ENCODE measurements at regions not wholly inside any gene's neighbourhood (a gene's known extent, or its start where the extent isn't known, plus 50 kb on each side); places are given as distances from the start of the nearest gene placed in this dataset.
"Not testable (repeated sequence)": the region's sequence is repeated elsewhere in the genome, so short reads cannot be mapped to it uniquely, and the experiment has no call there.

- H3K27me3 Mint-ChIP-seq (ENCODE audit: unreplicated experiment), result no peaks in the 10 kb centered on the region
- H3K36me3 Mint-ChIP-seq (ENCODE audit: low read depth, unreplicated experiment), result peaks cover 8% of the 10 kb centered on the region
- TF ChIP-seq CTCF (IDR thresholded peaks at IDR 0.05; ENCODE audit: unreplicated experiment), result no peak
- no peak overlapping the region for H3K4me3 Mint-ChIP-seq (ENCODE audit: unreplicated experiment)
- no peaks in the 10 kb centered on the region for H3K9me3 Mint-ChIP-seq (ENCODE audit: unreplicated experiment)
- no peak for DNase-seq (ENCODE audit: low spot score)
- H3K27ac Mint-ChIP-seq (ENCODE audit: unreplicated experiment), result no peak overlapping the region
- peaks cover 2% of the 10 kb centered on the region for H3K4me1 Mint-ChIP-seq (ENCODE audit: unreplicated experiment)
Observed at GRCh38 chr6:34646714-34647113, 49.9 kb downstream of the ILRUN start.

GRCh38 chr6:34645627-34646026 lies 50.9 kb downstream of the ILRUN start:
- Mint-ChIP-seq H3K9me3 (ENCODE audit: unreplicated experiment) (no peaks in the 10 kb centered on the region), H3K4me1 (ENCODE audit: unreplicated experiment) (peaks cover 2% of the 10 kb centered on the region), H3K27me3 (ENCODE audit: unreplicated experiment) (no peaks in the 10 kb centered on the region), H3K36me3 (ENCODE audit: low read depth, unreplicated experiment) (peaks cover 8% of the 10 kb centered on the region), H3K27ac (ENCODE audit: unreplicated experiment) (no peak overlapping the region), H3K4me3 (ENCODE audit: unreplicated experiment) (peak overlapping the region; percentile 1)
- TF ChIP-seq CTCF (IDR thresholded peaks at IDR 0.05; ENCODE audit: unreplicated experiment), result no peak
- DNase-seq (ENCODE audit: low spot score), result no peak

GRCh38 chr6:34644716-34645115 lies 51.9 kb downstream of the ILRUN start:
- peaks cover 2% of the 10 kb centered on the region for H3K4me1 Mint-ChIP-seq (ENCODE audit: unreplicated experiment)
- no peaks in the 10 kb centered on the region for H3K27me3 Mint-ChIP-seq (ENCODE audit: unreplicated experiment)
- H3K4me3 Mint-ChIP-seq (ENCODE audit: unreplicated experiment), result no peak overlapping the region
- H3K9me3 Mint-ChIP-seq (ENCODE audit: unreplicated experiment), result no peaks in the 10 kb centered on the region
- peak overlapping the region; percentile 15 for H3K27ac Mint-ChIP-seq (ENCODE audit: unreplicated experiment)
- DNase-seq (ENCODE audit: low spot score), result no peak
- H3K36me3 Mint-ChIP-seq (ENCODE audit: low read depth, unreplicated experiment), result peaks cover 12% of the 10 kb centered on the region
- TF ChIP-seq CTCF (IDR thresholded peaks at IDR 0.05; ENCODE audit: unreplicated experiment), result no peak

GRCh38 chr6:34642427-34642826 lies 54.1 kb downstream of the ILRUN start:
- no peak overlapping the region for H3K4me3 Mint-ChIP-seq (ENCODE audit: unreplicated experiment)
- no peak for TF ChIP-seq CTCF (IDR thresholded peaks at IDR 0.05; ENCODE audit: unreplicated experiment)
- H3K27ac Mint-ChIP-seq (ENCODE audit: unreplicated experiment), result no peak overlapping the region

GRCh38 chr6:34640074-34640849 lies 56.3 kb downstream of the ILRUN start:
- H3K4me3 Mint-ChIP-seq (ENCODE audit: unreplicated experiment); H3K36me3 Mint-ChIP-seq (ENCODE audit: low read depth, unreplicated experiment); H3K4me1 Mint-ChIP-seq (ENCODE audit: unreplicated experiment); H3K27ac Mint-ChIP-seq (ENCODE audit: unreplicated experiment); H3K9me3 Mint-ChIP-seq (ENCODE audit: unreplicated experiment); H3K27me3 Mint-ChIP-seq (ENCODE audit: unreplicated experiment); DNase-seq (ENCODE audit: low spot score): not testable (repeated sequence)

More at GRCh38 chr6:34642427-34642826, 54.1 kb downstream of the ILRUN start:
- Mint-ChIP-seq H3K9me3 (ENCODE audit: unreplicated experiment) (no peaks in the 10 kb centered on the region), H3K4me1 (ENCODE audit: unreplicated experiment) (peaks cover 2% of the 10 kb centered on the region), H3K27me3 (ENCODE audit: unreplicated experiment) (no peaks in the 10 kb centered on the region), H3K36me3 (ENCODE audit: low read depth, unreplicated experiment) (peaks cover 12% of the 10 kb centered on the region)
- DNase-seq (ENCODE audit: low spot score), result no peak

Measured in endothelial cell (in vitro differentiated cells).